MM.1S (cell line): ENCODE measurements at regions not wholly inside any gene's neighbourhood (a gene's known extent, or its start where the extent isn't known, plus 50 kb on each side); places are given as distances from the start of the nearest gene placed in this dataset.
"Not testable (repeated sequence)": the region's sequence is repeated elsewhere in the genome, so short reads cannot be mapped to it uniquely, and the experiment has no call there.

ENCODE experiments used
- DNase-seq: peaks from one replicate; pipeline ENCODE4 v3.0.0-alpha.2; 2015
- H2AFZ ChIP-seq: fragments of 300-600 bp; sonication (generic); 2 replicates; pipeline ENCODE4 v1.6.0; 2016; ENCODE audit warnings: antibody characterized with exemption, low read length
- H3F3A ChIP-seq: fragments of 300-600 bp; sonication (generic); 2 replicates; pipeline ENCODE4 v1.6.1; 2016; ENCODE audit warnings: mild to moderate bottlenecking, antibody characterized with exemption, low read length, moderate library complexity, mixed read lengths; ENCODE audit not compliant: insufficient read depth
- H3K27ac ChIP-seq: fragments of 300-600 bp; sonication (generic); 2 replicates; pipeline ENCODE4 v1.5.1; 2016; ENCODE audit warnings: mild to moderate bottlenecking, low read length
- H3K27me3 ChIP-seq: fragments of 300-600 bp; sonication (generic); replicated peaks from 2 replicates; pipeline ENCODE4 v1.6.0; 2016; ENCODE audit warnings: low read length; ENCODE audit not compliant: insufficient read depth
- H3K36me3 ChIP-seq: fragments of 300-600 bp; sonication (generic); replicated peaks from 2 replicates; pipeline ENCODE4 v1.6.1; 2016; ENCODE audit warnings: mild to moderate bottlenecking, low read length, mixed read lengths; ENCODE audit not compliant: insufficient read depth
- H3K4me1 ChIP-seq: fragments of 300-600 bp; sonication (generic); 2 replicates; pipeline ENCODE4 v1.6.1; 2016; ENCODE audit warnings: low read length, mixed read lengths
- H3K4me2 ChIP-seq: fragments of 300-600 bp; sonication (generic); 2 replicates; pipeline ENCODE4 v1.6.0; 2016; ENCODE audit warnings: low read depth, low read length
- H3K4me3 ChIP-seq: fragments of 300-600 bp; sonication (generic); 2 replicates; pipeline ENCODE4 v1.5.1; 2016; ENCODE audit warnings: low read length, mixed read lengths
- H3K79me2 ChIP-seq: fragments of 300-600 bp; sonication (generic); 2 replicates; pipeline ENCODE4 v1.6.1; 2016; ENCODE audit warnings: mixed run types, low read length, mixed read lengths
- H3K9ac ChIP-seq: fragments of 300-600 bp; sonication (generic); 2 replicates; pipeline ENCODE4 v1.6.1; 2016; ENCODE audit warnings: low read length, mixed read lengths
- H3K9me2 ChIP-seq: fragments of 300-600 bp; sonication (generic); replicated peaks from 2 replicates; pipeline ENCODE4 v1.6.1; 2016; ENCODE audit warnings: mild to moderate bottlenecking, low read length, mixed read lengths; ENCODE audit not compliant: insufficient read depth
- H3K9me3 ChIP-seq: fragments of 300-600 bp; sonication (generic); replicated peaks from 2 replicates; pipeline ENCODE4 v1.6.1; 2016; ENCODE audit warnings: mild to moderate bottlenecking, low read length, mixed read lengths; ENCODE audit not compliant: insufficient read depth
- H4K20me1 ChIP-seq: fragments of 300-600 bp; sonication (generic); 2 replicates; pipeline ENCODE4 v1.6.1; 2016; ENCODE audit warnings: mild to moderate bottlenecking, low read length, moderate library complexity, mixed read lengths; ENCODE audit not compliant: insufficient read depth
- CTCF ChIP-seq: fragments of 300-600 bp; sonication (generic); IDR thresholded peaks from 2 replicates; pipeline ENCODE4 v1.5.1; 2016; ENCODE audit warnings: antibody characterized with exemption, low read length, mixed read lengths
- EZH2 ChIP-seq: fragments of 300-600 bp; sonication (generic); optimal IDR thresholded peaks from 2 replicates; pipeline ENCODE3; 2017; ENCODE audit warnings: low read depth, mild to moderate bottlenecking, antibody characterized with exemption, low read length, mixed read lengths
- EZH2phosphoT487 ChIP-seq: fragments of 300-600 bp; sonication (generic); IDR thresholded peaks from 2 replicates; pipeline ENCODE4 v1.6.1; 2018; ENCODE audit warnings: antibody characterized with exemption, low read length

DNA sequence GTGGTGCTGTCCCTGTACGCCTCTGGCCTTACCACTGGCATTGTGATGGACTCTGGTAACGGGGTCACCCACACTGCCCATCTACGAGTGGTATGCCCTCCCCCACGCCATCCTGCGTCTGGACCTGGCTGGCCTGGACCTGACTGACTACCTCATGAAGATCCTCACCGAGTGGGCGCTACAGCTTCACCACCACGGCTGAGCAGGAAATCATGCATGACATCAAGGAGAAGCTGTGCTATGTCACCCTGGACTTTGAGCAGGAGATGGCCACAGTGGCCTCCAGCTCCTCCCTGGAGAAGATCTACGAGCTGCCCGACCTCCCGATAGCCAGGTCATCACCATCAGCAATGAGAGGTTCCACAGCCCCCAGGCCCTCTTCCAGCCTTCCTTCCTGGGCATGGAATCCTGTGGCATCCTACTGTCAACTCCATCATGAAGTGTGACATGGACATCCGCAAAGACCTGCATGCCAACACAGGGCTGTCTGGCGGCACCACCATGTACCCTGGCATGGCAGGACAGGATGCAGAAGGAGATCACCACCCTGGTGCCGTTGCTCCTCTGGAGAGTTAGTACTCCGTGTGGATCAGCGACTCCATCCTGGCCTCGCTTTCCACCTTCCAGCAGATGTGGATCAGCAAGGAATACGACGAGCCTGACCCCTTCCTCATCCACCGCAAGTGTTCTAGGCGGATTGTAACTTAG, 434.2 kb upstream of the RGMB start:
- Histone ChIP-seq H4K20me1 (no peaks in the 10 kb centered on the region), H3K79me2 (no peaks in the 10 kb centered on the region), H3F3A (no peaks in the 10 kb centered on the region), H3K4me2 (no peak overlapping the region), H3K9me3 (no peaks in the 10 kb centered on the region), H3K27ac (no peak overlapping the region), H3K9ac (no peak overlapping the region), H3K4me1 (no peaks in the 10 kb centered on the region), H3K27me3 (no peaks in the 10 kb centered on the region), H3K36me3 (no peaks in the 10 kb centered on the region), H3K9me2 (no peaks in the 10 kb centered on the region), H3K4me3 (no peak overlapping the region), H2AFZ (no peak overlapping the region)
- TF ChIP-seq EZH2 (no peak), EZH2phosphoT487 (no peak), CTCF (no peak)
- DNase-seq = no peak

GRCh38 chr5:98341038-98342032, 432.1 kb upstream of the RGMB start:
- Histone ChIP-seq H3K4me1 (no peaks in the 10 kb centered on the region), H4K20me1 (no peaks in the 10 kb centered on the region), H3K27ac (no peak overlapping the region), H3K9me3 (no peaks in the 10 kb centered on the region), H3K9ac (no peak overlapping the region), H3K4me2 (no peak overlapping the region), H3K4me3 (no peak overlapping the region), H3K36me3 (no peaks in the 10 kb centered on the region), H2AFZ (no peak overlapping the region), H3K9me2 (no peaks in the 10 kb centered on the region), H3K27me3 (no peaks in the 10 kb centered on the region), H3K79me2 (no peaks in the 10 kb centered on the region), H3F3A (no peaks in the 10 kb centered on the region)
- no peak for TF ChIP-seq EZH2
- DNase-seq = no peak

DNA sequence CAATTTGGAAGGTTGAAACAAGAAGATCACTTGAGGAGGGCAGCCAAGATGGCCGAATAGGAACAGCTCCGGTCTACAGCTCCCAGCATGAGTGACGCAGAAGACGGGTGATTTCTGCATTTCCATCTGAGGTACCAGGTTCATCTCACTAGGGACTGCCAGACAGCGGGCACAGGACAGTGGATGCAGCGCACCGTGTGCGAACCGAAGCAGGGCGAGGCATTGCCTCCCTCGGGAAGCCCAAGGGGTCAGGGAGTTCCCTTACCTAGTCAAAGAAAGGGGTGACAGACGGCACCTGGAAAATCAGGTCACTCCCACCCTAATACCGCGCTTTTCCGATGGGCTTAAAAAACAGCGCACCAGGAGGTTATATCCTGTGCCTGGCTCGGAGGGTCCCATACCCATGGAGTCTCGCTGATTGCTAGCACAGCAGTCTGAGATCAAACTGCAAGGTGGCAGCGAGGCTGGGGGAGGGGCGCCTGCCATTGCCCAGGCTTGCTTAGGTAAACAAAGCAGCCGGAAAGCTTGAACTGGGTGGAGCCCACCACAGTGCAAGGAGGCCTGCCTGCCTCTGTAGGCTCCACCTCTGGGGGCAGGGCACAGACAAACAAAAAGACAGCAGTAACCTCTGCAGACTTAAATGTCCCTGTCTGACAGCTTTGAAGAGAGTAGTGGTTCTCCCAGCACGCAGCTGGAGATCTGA, 430.4 kb upstream of the RGMB start:
- not testable (repeated sequence) for H3K4me2 ChIP-seq, H3K4me1 ChIP-seq, H3F3A ChIP-seq, H3K9me3 ChIP-seq, H3K79me2 ChIP-seq, H3K27ac ChIP-seq, H3K9ac ChIP-seq, DNase-seq, H3K9me2 ChIP-seq, H3K4me3 ChIP-seq, H3K27me3 ChIP-seq, H2AFZ ChIP-seq, H4K20me1 ChIP-seq, H3K36me3 ChIP-seq

DNA sequence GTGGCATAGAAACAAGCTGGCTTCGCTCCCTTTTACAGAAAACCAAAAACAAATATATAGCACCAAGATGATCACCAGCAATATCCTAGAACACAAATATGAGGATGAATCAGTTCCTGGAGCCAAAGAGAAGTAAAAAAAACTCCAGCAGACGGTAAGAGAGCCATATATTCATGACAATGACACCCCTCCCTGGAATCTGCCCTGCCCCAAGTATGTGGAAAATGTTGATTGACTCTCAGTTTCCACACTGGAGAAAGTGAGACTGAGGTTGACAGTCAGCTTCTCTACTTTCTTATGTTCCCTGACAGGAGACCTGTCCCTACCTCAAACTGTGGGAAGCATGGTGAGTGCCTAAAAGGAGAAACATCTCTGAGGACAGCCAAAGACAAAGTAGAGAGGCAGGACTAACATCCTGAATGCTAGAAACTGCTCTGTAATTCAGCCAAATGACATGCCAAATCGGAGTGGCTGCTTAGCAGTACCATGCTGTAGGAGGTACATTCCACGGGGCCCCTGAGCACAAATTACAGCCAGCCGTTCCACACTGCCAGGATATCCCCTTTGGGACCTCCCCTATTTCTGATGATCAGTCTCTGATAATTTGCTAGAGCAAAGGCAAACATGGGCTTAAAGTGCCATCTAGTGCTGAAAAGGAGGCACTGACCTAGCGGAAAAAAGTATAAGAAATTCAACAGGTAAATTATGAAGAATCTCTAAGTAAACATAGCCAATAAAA, 424.0 kb upstream of the RGMB start:
- Histone ChIP-seq H3K4me2 (no peak overlapping the region), H3K9me3 (no peaks in the 10 kb centered on the region), H3K27me3 (no peaks in the 10 kb centered on the region), H3K9me2 (no peaks in the 10 kb centered on the region), H3F3A (no peaks in the 10 kb centered on the region), H3K27ac (no peak overlapping the region), H3K36me3 (no peaks in the 10 kb centered on the region), H3K4me1 (no peaks in the 10 kb centered on the region), H4K20me1 (no peaks in the 10 kb centered on the region), H2AFZ (no peak overlapping the region), H3K4me3 (no peak overlapping the region), H3K9ac (no peak overlapping the region), H3K79me2 (no peaks in the 10 kb centered on the region)
- TF ChIP-seq EZH2phosphoT487 (no peak), CTCF (peak; percentile 67)
- DNase-seq = peak; percentile 20
